ENCODE measurements at regions not wholly inside any gene's neighbourhood (a gene's known extent, or its start where the extent isn't known, plus 50 kb on each side); places are given as distances from the start of the nearest gene placed in this dataset.

DNA sequence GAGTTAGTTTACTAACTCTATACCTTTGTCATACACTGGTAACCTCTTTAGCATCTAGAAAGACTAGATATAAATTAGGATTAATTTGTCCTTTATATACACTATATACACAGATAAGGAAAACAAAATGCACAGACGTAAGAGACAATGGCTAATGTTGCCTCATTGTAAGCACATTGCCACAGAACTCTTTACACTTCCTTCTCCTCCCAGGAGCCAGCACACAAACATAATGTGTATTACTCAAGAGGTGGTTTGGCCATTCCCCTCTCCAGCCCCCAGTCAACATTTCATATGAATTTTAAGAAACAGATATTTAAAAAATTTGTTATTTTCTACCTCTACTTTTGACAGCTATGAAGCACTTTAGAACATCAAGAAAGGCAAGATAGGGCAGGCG lies 131.4 kb upstream of the OR4E1 start (continued):
- TF ChIP-seq, protein P1, sequence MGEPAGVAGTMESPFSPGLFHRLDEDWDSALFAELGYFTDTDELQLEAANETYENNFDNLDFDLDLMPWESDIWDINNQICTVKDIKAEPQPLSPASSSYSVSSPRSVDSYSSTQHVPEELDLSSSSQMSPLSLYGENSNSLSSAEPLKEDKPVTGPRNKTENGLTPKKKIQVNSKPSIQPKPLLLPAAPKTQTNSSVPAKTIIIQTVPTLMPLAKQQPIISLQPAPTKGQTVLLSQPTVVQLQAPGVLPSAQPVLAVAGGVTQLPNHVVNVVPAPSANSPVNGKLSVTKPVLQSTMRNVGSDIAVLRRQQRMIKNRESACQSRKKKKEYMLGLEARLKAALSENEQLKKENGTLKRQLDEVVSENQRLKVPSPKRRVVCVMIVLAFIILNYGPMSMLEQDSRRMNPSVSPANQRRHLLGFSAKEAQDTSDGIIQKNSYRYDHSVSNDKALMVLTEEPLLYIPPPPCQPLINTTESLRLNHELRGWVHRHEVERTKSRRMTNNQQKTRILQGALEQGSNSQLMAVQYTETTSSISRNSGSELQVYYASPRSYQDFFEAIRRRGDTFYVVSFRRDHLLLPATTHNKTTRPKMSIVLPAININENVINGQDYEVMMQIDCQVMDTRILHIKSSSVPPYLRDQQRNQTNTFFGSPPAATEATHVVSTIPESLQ (CRISPR knock-in tag; conservative IDR thresholded peaks at IDR 0.05) = no peak
- TF ChIP-seq ESRRA (CRISPR knock-in tag; IDR thresholded peaks at IDR 0.05; ENCODE audit: low read depth) = no peak
- TF ChIP-seq NFE2 (CRISPR knock-in tag; IDR thresholded peaks at IDR 0.05) = no peak
- no peak for TF ChIP-seq ZFP90 (CRISPR knock-in tag; IDR thresholded peaks at IDR 0.05; ENCODE audit: borderline replicate concordance)
- TF ChIP-seq BHLHE40 (IDR thresholded peaks at IDR 0.05; ENCODE audit: low read length) = no peak
- TF ChIP-seq PHF5A (CRISPR knock-in tag; IDR thresholded peaks at IDR 0.05; ENCODE audit: low read depth, unreplicated experiment) = no peak
- TF ChIP-seq EZH2 (conservative IDR thresholded peaks at IDR 0.05; ENCODE audit: low read depth, low read length) = no peak
- no peak for TF ChIP-seq SNAPC4 (CRISPR knock-in tag; IDR thresholded peaks at IDR 0.05)
- TF ChIP-seq ZZZ3 (CRISPR knock-in tag; IDR thresholded peaks at IDR 0.05; ENCODE audit: borderline replicate concordance) = no peak
- TF ChIP-seq WIZ (CRISPR knock-in tag; IDR thresholded peaks at IDR 0.05) = no peak
- no peak for TF ChIP-seq ZNF235 (CRISPR knock-in tag; IDR thresholded peaks at IDR 0.05; ENCODE audit: borderline replicate concordance)

Data from HepG2 (cell line).